K562 (cell line): ENCODE measurements at regions not wholly inside any gene's neighbourhood (a gene's known extent, or its start where the extent isn't known, plus 50 kb on each side); places are given as distances from the start of the nearest gene placed in this dataset.
A peak's percentile ranks its signal among the peaks of the same experiment; 100 is the strongest.

Experiments
- ATAC-seq: fragments of 200-7000 bp; cut with Tn5 transposase; 3 replicates; pipeline ENCODE4 v1.9.1; 2020; ENCODE audit warnings: moderate library complexity
- BruUV-seq: library from RNA; stranded (reverse); fragments of 400-500 nt; replicated peaks from 2 replicates; lab custom pipeline; 2021; lab: Mats Ljungman, UMichigan
- CTCF ChIA-PET: fragments of 300-600 bp; formaldehyde crosslinking; extraction: SDS; loops from one replicate; lab custom pipeline; 2021; ENCODE audit warnings: low intra/inter-chr PET ratio; lab: Yijun Ruan, JAX
- POLR2A ChIA-PET: fragments of 300-600, 350-650 bp; sonication (Branson Sonifier 250); formaldehyde crosslinking; extraction: SDS; loops from one replicate; lab custom pipeline; 2021; ENCODE audit warnings: antibody characterized with exemption, inconsistent platforms; lab: Yijun Ruan, JAX
- DNase-seq, 4 experiments: peaks; one replicate each; pipeline versions ENCODE4 v3.0.0 to v3.0.0-alpha.2; 2011 to 2018; ENCODE audit warnings: low spot score in 3 of 4, mixed read lengths in 3 of 4; ENCODE audit errors: extremely low read depth in 1 of 4
- FAIRE-seq: peaks from 2 replicates; lab custom pipeline; 2011; peaks lifted over from hg19 to GRCh38; lab: Jason Lieb, UNC
- H2AFZ ChIP-seq: 2 replicates; pipeline ENCODE4 v1.6.0; 2011; ENCODE audit warnings: low read depth, low read length, control low read depth, inconsistent platforms
- H3K27ac ChIP-seq: fragments of 200-600 bp; 3 replicates; pipeline ENCODE4 v1.8.0; 2011; ENCODE audit warnings: low read depth, mild to moderate bottlenecking, control low read depth, inconsistent platforms, low read length, moderate library complexity, mixed read lengths; ENCODE audit errors: extremely low read depth
- H3K27me3 ChIP-seq, 2 experiments: fragments of 300-600 bp in 1 of 2; 2 replicates in 1 of 2; 3 replicates in 1 of 2; pipeline versions ENCODE4 v1.6.0 to v1.8.0; 2011; ENCODE audit warnings: inconsistent platforms in 2 of 2, low read length in 2 of 2, mild to moderate bottlenecking in 1 of 2, mixed read lengths in 1 of 2, moderate library complexity in 1 of 2; ENCODE audit not compliant: control insufficient read depth in 2 of 2, insufficient read depth in 2 of 2
- H3K36me3 ChIP-seq: fragments of 300-600 bp; 3 replicates; pipeline ENCODE4 v1.8.0; 2011; ENCODE audit warnings: mild to moderate bottlenecking, low read length, inconsistent platforms; ENCODE audit not compliant: control insufficient read depth, insufficient read depth
- H3K4me1 ChIP-seq, 2 experiments: fragments of 200-600 bp in 1 of 2; replicated peaks in 1 of 2; 2 replicates in 1 of 2; 3 replicates in 1 of 2; pipeline versions ENCODE4 v1.5.1 to v1.8.0; 2011; ENCODE audit warnings: inconsistent platforms in 2 of 2, low read length in 2 of 2, mild to moderate bottlenecking in 1 of 2, mixed read lengths in 1 of 2, moderate library complexity in 1 of 2; ENCODE audit not compliant: control insufficient read depth in 2 of 2, insufficient read depth in 2 of 2
- H3K4me2 ChIP-seq: 2 replicates; pipeline ENCODE4 v1.6.1; 2011; ENCODE audit warnings: low read length, control low read depth, inconsistent platforms, mixed read lengths; ENCODE audit not compliant: insufficient read depth
- H3K4me3 ChIP-seq: fragments of 200-600 bp; sonication (generic), shearing (Covaris generic); 2 replicates; pipeline ENCODE4 v1.5.1; 2016; ENCODE audit warnings: control low read depth, inconsistent platforms
- H3K79me2 ChIP-seq: fragments of 200-600 bp; 3 replicates; pipeline ENCODE4 v1.8.0; 2011; ENCODE audit warnings: low read length, inconsistent platforms; ENCODE audit not compliant: control insufficient read depth, insufficient read depth
- H3K9ac ChIP-seq, 2 experiments: 2 replicates each; pipeline versions ENCODE4 v1.6.0 to v1.6.1; 2011; ENCODE audit warnings: low read depth in 2 of 2, low read length in 2 of 2, control low read depth in 1 of 2, inconsistent platforms in 1 of 2, mild to moderate bottlenecking in 1 of 2, mixed read lengths in 1 of 2; ENCODE audit not compliant: insufficient read depth in 1 of 2
- H3K9me1 ChIP-seq: one replicate; pipeline ENCODE4 v1.6.0; 2011; ENCODE audit warnings: inconsistent platforms, mild to moderate bottlenecking, low read length, moderate library complexity; ENCODE audit not compliant: control insufficient read depth, insufficient read depth
- H3K9me3 ChIP-seq: replicated peaks from 2 replicates; pipeline ENCODE4 v1.5.1; 2011; ENCODE audit warnings: low read depth, low read length, inconsistent platforms; ENCODE audit not compliant: control insufficient read depth, insufficient read depth
- H4K20me1 ChIP-seq: replicated peaks from 2 replicates; pipeline ENCODE4 v1.6.1; 2011; ENCODE audit warnings: low read length, inconsistent platforms, mixed read lengths; ENCODE audit not compliant: control insufficient read depth, insufficient read depth
- CBFA2T3 ChIP-seq: fragments of 450-650 bp; IDR thresholded peaks from 2 replicates; pipeline ENCODE4 v1.6.1; 2017
- NCOR1 ChIP-seq: fragments of 450-650 bp; IDR thresholded peaks from 2 replicates; pipeline ENCODE4 v1.6.1; 2016; ENCODE audit warnings: mild to moderate bottlenecking, moderate library complexity
- NFIC ChIP-seq: fragments of 450-650 bp; IDR thresholded peaks from 2 replicates; pipeline ENCODE4 v1.6.1; 2017; ENCODE audit warnings: mild to moderate bottlenecking, inconsistent platforms
- SREBF2 ChIP-seq: sonication (generic); formaldehyde crosslinking; IDR thresholded peaks from 2 replicates; pipeline ENCODE4 v1.4.0; 2020; ENCODE audit warnings: mild to moderate bottlenecking, missing genetic modification reagents
- TEAD1 ChIP-seq, 2 experiments: fragments of 450-650 bp in 1 of 2; sonication (generic) in 1 of 2; formaldehyde crosslinking; IDR thresholded peaks; 2 replicates each; pipeline versions ENCODE4 v1.4.0 to v1.8.0; 2020 to 2022; ENCODE audit warnings: mild to moderate bottlenecking in 2 of 2, missing genetic modification reagents in 1 of 2
- ZNF133 ChIP-seq: fragments of 250-450 bp; sonication (Bioruptor Pico); IDR thresholded peaks from 2 replicates; pipeline ENCODE4 v1.4.0; 2020; ENCODE audit warnings: mild to moderate bottlenecking
- ZNF75A ChIP-seq: fragments of 450-650 bp; formaldehyde crosslinking; IDR thresholded peaks from 2 replicates; pipeline ENCODE4 v1.4.0; 2020; ENCODE audit warnings: mild to moderate bottlenecking
- WGBS: fragments of 100-300 bp; shearing (Covaris generic); methylation state at CpG from one replicate; pipeline ENCODE4 v1.1.6; 2016; ENCODE audit warnings: low coverage, mixed read lengths; ENCODE audit not compliant: insufficient coverage; ENCODE audit errors: missing lambda C conversion rate; 5-methylcytosine and 5-hydroxymethylcytosine counted together
- in situ Hi-C: fragments of 300-500 bp; cut with MboI; formaldehyde crosslinking; loops from 4 replicates; pipeline ENCODE4 v1.15.0; 2018; ENCODE audit warnings: inconsistent platforms, mixed read lengths
- intact Hi-C: fragments of 100-400 bp; cut with micrococcal nuclease; formaldehyde crosslinking; loops from 2 replicates; pipeline ENCODE4 v1.14.2; 2022
- TF ChIP-seq, protein P1 (sequence below): fragments of 250-450 bp; sonication (Bioruptor Pico); IDR thresholded peaks from 2 replicates; pipeline ENCODE4 v1.5.0; 2021
- TF ChIP-seq, protein P2 (sequence below), 3 experiments: IDR thresholded peaks in 2 of 3; conservative IDR thresholded peaks in 1 of 3; 2 replicates each; pipeline ENCODE4 v1.5.1; 2011 to 2012; ENCODE audit warnings: low read length in 3 of 3, mild to moderate bottlenecking in 3 of 3, control low read depth in 2 of 3, improper control_type of control experiment in 1 of 3, inconsistent platforms in 1 of 3, low read depth in 1 of 3, mixed read lengths in 1 of 3, moderate library complexity in 1 of 3; ENCODE audit not compliant: insufficient read depth in 2 of 3
- TF ChIP-seq, protein P3 (sequence below): fragments of 450-650 bp; IDR thresholded peaks from 2 replicates; pipeline ENCODE4 v1.6.1; 2018; ENCODE audit not compliant: partially characterized antibody

DNA sequence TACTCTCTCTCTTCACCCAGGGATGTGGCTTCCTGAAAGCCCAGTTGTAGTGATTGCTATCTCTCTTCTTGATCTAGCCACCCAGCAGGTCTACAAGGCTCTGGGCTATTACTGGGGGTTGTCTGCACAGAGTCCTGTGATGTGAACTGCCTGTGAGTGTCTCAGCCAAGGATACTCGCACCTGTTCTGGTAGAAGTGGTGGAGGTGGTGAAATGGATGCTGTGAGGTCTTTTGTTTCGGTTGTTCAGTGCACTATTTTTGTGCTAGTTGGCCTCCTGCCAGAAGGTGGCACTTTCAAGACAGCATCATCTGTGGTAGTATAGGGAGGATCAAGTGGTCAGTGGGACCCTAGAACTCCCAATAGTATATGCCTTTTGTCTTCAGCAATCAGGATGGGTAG is 268.0 kb downstream of the GABRG1 start:
- no peak for ATAC-seq
- no peak overlapping the region for H3K4me2 ChIP-seq

DNA sequence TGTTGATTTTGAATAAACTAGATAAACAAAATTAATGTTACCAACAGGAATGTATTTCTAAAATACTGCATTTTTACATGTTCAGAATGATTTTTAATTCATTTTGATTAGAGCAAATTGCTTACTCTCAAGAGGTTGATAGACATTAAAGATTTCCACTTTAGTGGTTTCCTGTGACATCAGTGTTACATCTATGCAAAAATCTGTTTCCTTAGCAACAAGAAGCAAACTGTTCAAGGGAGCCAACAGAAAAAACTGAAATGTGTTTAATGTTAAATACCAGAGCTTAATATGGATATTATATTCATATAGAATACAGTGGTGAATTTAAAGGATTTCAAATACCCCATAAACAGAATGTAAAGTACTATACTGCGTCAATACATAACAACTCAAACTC is 277.8 kb downstream of the GABRG1 start:
- Histone ChIP-seq H3K9me1 (no peaks in the 10 kb centered on the region), H3K36me3 (no peaks in the 10 kb centered on the region), H3K9me3 (no peaks in the 10 kb centered on the region)
- in situ Hi-C loops, result no loop called here
- no peak for ATAC-seq
- POLR2A ChIA-PET, result no interaction called here
- TF ChIP-seq, protein P1, sequence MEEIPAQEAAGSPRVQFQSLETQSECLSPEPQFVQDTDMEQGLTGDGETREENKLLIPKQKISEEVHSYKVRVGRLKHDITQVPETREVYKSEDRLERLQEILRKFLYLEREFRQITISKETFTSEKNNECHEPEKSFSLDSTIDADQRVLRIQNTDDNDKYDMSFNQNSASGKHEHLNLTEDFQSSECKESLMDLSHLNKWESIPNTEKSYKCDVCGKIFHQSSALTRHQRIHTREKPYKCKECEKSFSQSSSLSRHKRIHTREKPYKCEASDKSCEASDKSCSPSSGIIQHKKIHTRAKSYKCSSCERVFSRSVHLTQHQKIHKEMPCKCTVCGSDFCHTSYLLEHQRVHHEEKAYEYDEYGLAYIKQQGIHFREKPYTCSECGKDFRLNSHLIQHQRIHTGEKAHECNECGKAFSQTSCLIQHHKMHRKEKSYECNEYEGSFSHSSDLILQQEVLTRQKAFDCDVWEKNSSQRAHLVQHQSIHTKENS (CRISPR knock-in tag), result no peak
- TF ChIP-seq, protein P2, sequence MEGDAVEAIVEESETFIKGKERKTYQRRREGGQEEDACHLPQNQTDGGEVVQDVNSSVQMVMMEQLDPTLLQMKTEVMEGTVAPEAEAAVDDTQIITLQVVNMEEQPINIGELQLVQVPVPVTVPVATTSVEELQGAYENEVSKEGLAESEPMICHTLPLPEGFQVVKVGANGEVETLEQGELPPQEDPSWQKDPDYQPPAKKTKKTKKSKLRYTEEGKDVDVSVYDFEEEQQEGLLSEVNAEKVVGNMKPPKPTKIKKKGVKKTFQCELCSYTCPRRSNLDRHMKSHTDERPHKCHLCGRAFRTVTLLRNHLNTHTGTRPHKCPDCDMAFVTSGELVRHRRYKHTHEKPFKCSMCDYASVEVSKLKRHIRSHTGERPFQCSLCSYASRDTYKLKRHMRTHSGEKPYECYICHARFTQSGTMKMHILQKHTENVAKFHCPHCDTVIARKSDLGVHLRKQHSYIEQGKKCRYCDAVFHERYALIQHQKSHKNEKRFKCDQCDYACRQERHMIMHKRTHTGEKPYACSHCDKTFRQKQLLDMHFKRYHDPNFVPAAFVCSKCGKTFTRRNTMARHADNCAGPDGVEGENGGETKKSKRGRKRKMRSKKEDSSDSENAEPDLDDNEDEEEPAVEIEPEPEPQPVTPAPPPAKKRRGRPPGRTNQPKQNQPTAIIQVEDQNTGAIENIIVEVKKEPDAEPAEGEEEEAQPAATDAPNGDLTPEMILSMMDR (IDR thresholded peaks at IDR 0.05 in 2 of 3, conservative IDR thresholded peaks at IDR 0.05 in 1 of 3; ENCODE audit: insufficient read depth in 2 of 3, low read depth in 1 of 3, low read length in 3 of 3), result no peak
- TF ChIP-seq SREBF2 (CRISPR knock-in tag) (no peak), CBFA2T3 (no peak), ZNF133 (no peak), TEAD1 (CRISPR knock-in tag; IDR thresholded peaks at IDR 0.05) (no peak), NCOR1 (no peak)
- TF ChIP-seq, protein P3, sequence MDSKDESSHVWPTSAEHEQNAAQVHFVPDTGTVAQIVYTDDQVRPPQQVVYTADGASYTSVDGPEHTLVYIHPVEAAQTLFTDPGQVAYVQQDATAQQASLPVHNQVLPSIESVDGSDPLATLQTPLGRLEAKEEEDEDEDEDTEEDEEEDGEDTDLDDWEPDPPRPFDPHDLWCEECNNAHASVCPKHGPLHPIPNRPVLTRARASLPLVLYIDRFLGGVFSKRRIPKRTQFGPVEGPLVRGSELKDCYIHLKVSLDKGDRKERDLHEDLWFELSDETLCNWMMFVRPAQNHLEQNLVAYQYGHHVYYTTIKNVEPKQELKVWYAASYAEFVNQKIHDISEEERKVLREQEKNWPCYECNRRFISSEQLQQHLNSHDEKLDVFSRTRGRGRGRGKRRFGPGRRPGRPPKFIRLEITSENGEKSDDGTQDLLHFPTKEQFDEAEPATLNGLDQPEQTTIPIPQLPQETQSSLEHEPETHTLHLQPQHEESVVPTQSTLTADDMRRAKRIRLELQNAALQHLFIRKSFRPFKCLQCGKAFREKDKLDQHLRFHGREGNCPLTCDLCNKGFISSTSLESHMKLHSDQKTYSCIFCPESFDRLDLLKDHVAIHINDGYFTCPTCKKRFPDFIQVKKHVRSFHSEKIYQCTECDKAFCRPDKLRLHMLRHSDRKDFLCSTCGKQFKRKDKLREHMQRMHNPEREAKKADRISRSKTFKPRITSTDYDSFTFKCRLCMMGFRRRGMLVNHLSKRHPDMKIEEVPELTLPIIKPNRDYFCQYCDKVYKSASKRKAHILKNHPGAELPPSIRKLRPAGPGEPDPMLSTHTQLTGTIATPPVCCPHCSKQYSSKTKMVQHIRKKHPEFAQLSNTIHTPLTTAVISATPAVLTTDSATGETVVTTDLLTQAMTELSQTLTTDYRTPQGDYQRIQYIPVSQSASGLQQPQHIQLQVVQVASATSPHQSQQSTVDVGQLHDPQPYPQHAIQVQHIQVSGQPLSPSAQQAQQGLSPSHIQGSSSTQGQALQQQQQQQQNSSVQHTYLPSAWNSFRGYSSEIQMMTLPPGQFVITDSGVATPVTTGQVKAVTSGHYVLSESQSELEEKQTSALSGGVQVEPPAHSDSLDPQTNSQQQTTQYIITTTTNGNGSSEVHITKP, result no peak
- TF ChIP-seq, all 486 proteins: peak for 0
- H2AFZ ChIP-seq, result no peak overlapping the region
- H4K20me1 ChIP-seq, result no peaks in the 10 kb centered on the region
- no peak overlapping the region for H3K9ac ChIP-seq
- no peak overlapping the region for H3K4me2 ChIP-seq
- FAIRE-seq (no peak), DNase-seq (no peak)
- no peaks in the 10 kb centered on the region for H3K27me3 ChIP-seq
- H3K27ac ChIP-seq, result no peak overlapping the region
- BruUV-seq, result no TSS peak
- H3K4me3 ChIP-seq, result no peak overlapping the region
- whole genome bisulfite sequencing, result 0% methylated on average over 1 of the region's 1 CpG
- no peaks in the 10 kb centered on the region for H3K4me1 ChIP-seq
- no peaks in the 10 kb centered on the region for H3K79me2 ChIP-seq
- intact Hi-C loops, result no loop called here
- CTCF ChIA-PET, result no interaction called here

More for the DNA sequence above, 268.0 kb downstream of the GABRG1 start:
- Histone ChIP-seq H3K27me3 (no peaks in the 10 kb centered on the region), H3K4me3 (no peak overlapping the region), H3K4me1 (no peaks in the 10 kb centered on the region), H3K27ac (no peak overlapping the region), H3K79me2 (no peaks in the 10 kb centered on the region), H4K20me1 (no peaks in the 10 kb centered on the region), H3K9ac (no peak overlapping the region), H3K9me3 (no peaks in the 10 kb centered on the region), H3K36me3 (no peaks in the 10 kb centered on the region), H2AFZ (no peak overlapping the region), H3K9me1 (no peaks in the 10 kb centered on the region)
- 0 out of 2 replicates have a peak, but pooled peaks have one; percentile 25 for TF ChIP-seq NFIC
- no peak for TF ChIP-seq ZNF75A (CRISPR knock-in tag)
- 3% methylated on average over 2 of the region's 2 CpGs for WGBS
- intact Hi-C loops, result no loop called here
- ChIA-PET CTCF (no interaction called here), POLR2A (no interaction called here)
- in situ Hi-C loops, result no loop called here
- no peak for FAIRE-seq
- no TSS peak for BruUV-seq
- no peak for DNase-seq
